ENCODE measurements at regions not wholly inside any gene's neighbourhood (a gene's known extent, or its start where the extent isn't known, plus 50 kb on each side); places are given as distances from the start of the nearest gene placed in this dataset.
A peak's percentile ranks its signal among the peaks of the same experiment; 100 is the strongest.

DNA sequence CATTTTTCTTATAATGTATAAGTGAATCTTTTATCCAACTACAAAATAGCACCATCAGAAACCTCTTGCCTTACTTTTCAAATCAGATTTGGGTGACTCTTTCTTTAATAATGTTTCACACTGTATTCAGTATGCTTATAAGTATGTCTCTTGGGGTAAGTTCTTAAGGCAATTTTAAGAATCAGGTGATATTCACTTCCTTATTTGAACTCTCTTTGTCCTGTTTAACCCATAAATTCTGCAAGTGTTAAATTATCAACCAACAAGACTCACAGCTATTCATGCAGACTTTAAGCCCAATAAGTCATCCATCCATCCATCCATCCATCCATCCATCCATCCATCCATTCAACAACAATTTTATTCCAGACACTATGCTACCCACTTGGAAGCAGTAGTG is 142.7 kb upstream of the FBXL17 start:
- DNase-seq (ENCODE audit: low read depth in 2 of 2): no peak
- H2AFZ ChIP-seq (ENCODE audit: low read length): no peak overlapping the region
- H3K9ac ChIP-seq (ENCODE audit: insufficient read depth, low read length): no peak overlapping the region
- TF ChIP-seq, protein P1, sequence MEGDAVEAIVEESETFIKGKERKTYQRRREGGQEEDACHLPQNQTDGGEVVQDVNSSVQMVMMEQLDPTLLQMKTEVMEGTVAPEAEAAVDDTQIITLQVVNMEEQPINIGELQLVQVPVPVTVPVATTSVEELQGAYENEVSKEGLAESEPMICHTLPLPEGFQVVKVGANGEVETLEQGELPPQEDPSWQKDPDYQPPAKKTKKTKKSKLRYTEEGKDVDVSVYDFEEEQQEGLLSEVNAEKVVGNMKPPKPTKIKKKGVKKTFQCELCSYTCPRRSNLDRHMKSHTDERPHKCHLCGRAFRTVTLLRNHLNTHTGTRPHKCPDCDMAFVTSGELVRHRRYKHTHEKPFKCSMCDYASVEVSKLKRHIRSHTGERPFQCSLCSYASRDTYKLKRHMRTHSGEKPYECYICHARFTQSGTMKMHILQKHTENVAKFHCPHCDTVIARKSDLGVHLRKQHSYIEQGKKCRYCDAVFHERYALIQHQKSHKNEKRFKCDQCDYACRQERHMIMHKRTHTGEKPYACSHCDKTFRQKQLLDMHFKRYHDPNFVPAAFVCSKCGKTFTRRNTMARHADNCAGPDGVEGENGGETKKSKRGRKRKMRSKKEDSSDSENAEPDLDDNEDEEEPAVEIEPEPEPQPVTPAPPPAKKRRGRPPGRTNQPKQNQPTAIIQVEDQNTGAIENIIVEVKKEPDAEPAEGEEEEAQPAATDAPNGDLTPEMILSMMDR (conservative IDR thresholded peaks at IDR 0.05 in 1 of 2, IDR thresholded peaks at IDR 0.05 in 1 of 2; ENCODE audit: low read depth in 1 of 2, low read length in 2 of 2): no peak
- TF ChIP-seq EZH2 (IDR thresholded peaks at IDR 0.05; ENCODE audit: low read length, missing control alignments): no peak
- no peaks in the 10 kb centered on the region for H3K79me2 ChIP-seq (ENCODE audit: control insufficient read depth, insufficient read depth, low read length)
- H3K27me3 ChIP-seq (ENCODE audit: control insufficient read depth, insufficient read depth, low read length): no peaks in the 10 kb centered on the region
- H3K4me3 ChIP-seq (replicated peaks in 1 of 4; ENCODE audit: control extremely low read depth in 1 of 4, insufficient read depth in 1 of 4, low read depth in 3 of 4, low read length in 4 of 4): no peak overlapping the region
- H3K9me3 ChIP-seq (ENCODE audit: control insufficient read depth, insufficient read depth, low read depth, low read length): no peaks in the 10 kb centered on the region
- H3K4me1 ChIP-seq (ENCODE audit: control insufficient read depth, extremely low read depth, insufficient read depth, low read length): no peaks in the 10 kb centered on the region
- H3K4me2 ChIP-seq (ENCODE audit: extremely low read depth, insufficient read depth, low read length): no peak overlapping the region
- H3K36me3 ChIP-seq (ENCODE audit: control insufficient read depth, insufficient read depth, low read length): no peaks in the 10 kb centered on the region
- H4K20me1 ChIP-seq (ENCODE audit: control insufficient read depth, extremely low read depth, insufficient read depth, low read length): no peaks in the 10 kb centered on the region
- H3K27ac ChIP-seq (ENCODE audit: insufficient read depth, low read length): no peak overlapping the region

DNA sequence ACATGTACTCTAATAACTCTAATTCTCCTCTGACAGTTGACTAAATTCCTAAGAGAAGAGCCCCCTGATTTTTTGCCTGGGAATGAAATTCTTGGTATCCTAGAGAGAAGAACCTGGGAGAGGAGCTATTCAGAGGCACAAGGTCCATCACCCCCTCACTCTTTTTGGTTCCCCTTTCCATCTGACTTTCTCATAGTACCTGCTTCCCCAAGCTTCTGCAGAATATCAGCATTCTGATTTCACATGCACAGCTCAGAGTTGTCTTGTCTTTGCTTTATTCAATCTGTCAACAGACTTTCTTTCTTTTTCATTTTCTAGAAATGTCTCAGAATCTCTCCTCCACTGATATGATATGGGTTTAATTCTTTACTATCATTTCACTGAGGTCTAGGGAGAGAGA is 141.5 kb upstream of the FBXL17 start:
- Histone ChIP-seq H3K27ac (ENCODE audit: insufficient read depth, low read length) (no peak overlapping the region), H3K9me3 (ENCODE audit: control insufficient read depth, insufficient read depth, low read depth, low read length) (no peaks in the 10 kb centered on the region), H4K20me1 (ENCODE audit: control insufficient read depth, extremely low read depth, insufficient read depth, low read length) (no peaks in the 10 kb centered on the region), H3K79me2 (ENCODE audit: control insufficient read depth, insufficient read depth, low read length) (no peaks in the 10 kb centered on the region), H3K4me1 (ENCODE audit: control insufficient read depth, extremely low read depth, insufficient read depth, low read length) (no peaks in the 10 kb centered on the region), H3K4me3 (replicated peaks in 1 of 4; ENCODE audit: control extremely low read depth in 1 of 4, insufficient read depth in 1 of 4, low read depth in 3 of 4, low read length in 4 of 4) (no peak overlapping the region), H3K9ac (ENCODE audit: insufficient read depth, low read length) (no peak overlapping the region), H3K27me3 (ENCODE audit: control insufficient read depth, insufficient read depth, low read length) (no peaks in the 10 kb centered on the region), H3K4me2 (ENCODE audit: extremely low read depth, insufficient read depth, low read length) (no peak overlapping the region), H3K36me3 (ENCODE audit: control insufficient read depth, insufficient read depth, low read length) (no peaks in the 10 kb centered on the region), H2AFZ (ENCODE audit: low read length) (no peak overlapping the region)
- no peak for TF ChIP-seq EZH2 (IDR thresholded peaks at IDR 0.05; ENCODE audit: low read length, missing control alignments)
- TF ChIP-seq, protein P1 (conservative IDR thresholded peaks at IDR 0.05 in 1 of 2, IDR thresholded peaks at IDR 0.05 in 1 of 2; ENCODE audit: low read depth in 1 of 2, low read length in 2 of 2): no peak
- no peak for DNase-seq (ENCODE audit: low read depth in 2 of 2)

DNA sequence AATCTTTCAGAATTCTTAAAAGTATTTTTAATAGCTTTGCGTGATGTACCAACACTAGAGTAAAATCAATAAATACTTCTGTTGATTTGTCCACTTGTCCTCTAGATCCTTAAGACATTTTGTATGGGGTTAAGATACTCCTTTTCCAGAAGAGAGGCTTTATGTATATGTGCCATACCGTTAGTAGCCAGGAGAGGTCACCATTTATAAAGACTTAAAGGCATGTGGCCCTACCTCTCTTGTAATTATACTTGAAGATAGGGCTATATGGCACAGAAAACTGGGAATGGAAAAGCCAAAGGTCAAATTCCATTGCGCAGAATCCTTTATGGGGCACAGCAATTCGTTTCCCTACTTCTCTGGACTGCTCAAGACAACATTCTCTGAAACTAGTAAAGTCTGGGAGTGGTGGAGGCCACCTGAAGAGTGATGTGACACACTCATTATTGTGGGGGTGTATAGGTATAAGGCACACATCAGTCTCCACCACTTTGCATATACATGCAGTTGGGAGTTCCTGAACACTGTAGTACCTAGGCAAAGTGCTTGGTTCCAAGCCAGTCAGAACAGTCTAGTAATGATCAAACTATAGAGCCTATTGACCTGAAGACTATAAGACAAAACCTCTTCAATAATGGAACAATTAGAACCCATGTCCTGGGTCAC is 140.1 kb upstream of the FBXL17 start:
- Histone ChIP-seq H2AFZ (ENCODE audit: low read length) (no peak overlapping the region), H3K4me1 (ENCODE audit: control insufficient read depth, extremely low read depth, insufficient read depth, low read length) (no peaks in the 10 kb centered on the region), H3K79me2 (ENCODE audit: control insufficient read depth, insufficient read depth, low read length) (no peaks in the 10 kb centered on the region), H3K27me3 (ENCODE audit: control insufficient read depth, insufficient read depth, low read length) (no peaks in the 10 kb centered on the region), H4K20me1 (ENCODE audit: control insufficient read depth, extremely low read depth, insufficient read depth, low read length) (no peaks in the 10 kb centered on the region), H3K9me3 (ENCODE audit: control insufficient read depth, insufficient read depth, low read depth, low read length) (no peaks in the 10 kb centered on the region), H3K27ac (ENCODE audit: insufficient read depth, low read length) (no peak overlapping the region), H3K9ac (ENCODE audit: insufficient read depth, low read length) (no peak overlapping the region), H3K36me3 (ENCODE audit: control insufficient read depth, insufficient read depth, low read length) (no peaks in the 10 kb centered on the region), H3K4me2 (ENCODE audit: extremely low read depth, insufficient read depth, low read length) (no peak overlapping the region), H3K4me3 (replicated peaks in 1 of 4; ENCODE audit: control extremely low read depth in 1 of 4, insufficient read depth in 1 of 4, low read depth in 3 of 4, low read length in 4 of 4) (no peak overlapping the region)
- TF ChIP-seq, protein P1 (conservative IDR thresholded peaks at IDR 0.05 in 1 of 2, IDR thresholded peaks at IDR 0.05 in 1 of 2; ENCODE audit: low read depth in 1 of 2, low read length in 2 of 2): peak; percentile 63 to 81
- no peak for TF ChIP-seq EZH2 (IDR thresholded peaks at IDR 0.05; ENCODE audit: low read length, missing control alignments)
- peak; percentile 48 to 75 for DNase-seq (ENCODE audit: low read depth in 2 of 2)

All from fibroblast of lung (primary cell).